ENCODE measurements at regions not wholly inside any gene's neighbourhood (a gene's known extent, or its start where the extent isn't known, plus 50 kb on each side); places are given as distances from the start of the nearest gene placed in this dataset.
"Not testable (repeated sequence)": the region's sequence is repeated elsewhere in the genome, so short reads cannot be mapped to it uniquely, and the experiment has no call there.

DNA sequence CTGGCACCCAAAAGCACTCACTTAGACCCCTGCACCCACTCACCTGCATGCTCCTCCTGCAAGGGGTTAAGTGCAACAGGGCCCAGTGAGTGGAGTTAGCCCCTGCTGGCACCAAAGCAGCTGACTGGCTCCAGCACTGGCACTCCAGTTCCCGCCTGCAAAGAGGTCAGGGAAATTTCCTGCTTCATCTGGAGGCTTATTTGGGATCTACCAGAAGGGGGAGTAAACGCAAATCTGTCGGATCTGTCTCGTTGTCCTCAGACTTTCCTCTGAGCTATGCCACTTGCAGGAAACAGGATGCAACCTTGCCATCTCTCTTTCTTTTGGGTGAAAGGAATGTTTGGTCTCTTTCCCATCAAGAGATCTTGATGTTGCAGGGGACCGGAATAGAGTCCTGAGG is 435.6 kb downstream of the PCDH10 start:
- no peak for DNase-seq
- ChIA-PET CTCF (no interaction called here), POLR2A (no interaction called here)
- no peaks in the 10 kb centered on the region for H3K9me3 Mint-ChIP-seq
- H3K27me3 Mint-ChIP-seq: no peaks in the 10 kb centered on the region
- H3K4me1 Mint-ChIP-seq: no peaks in the 10 kb centered on the region
- H3K4me3 Mint-ChIP-seq: no peak overlapping the region
- no peaks in the 10 kb centered on the region for H3K36me3 Mint-ChIP-seq (ENCODE audit: low read depth)
- H3K27ac Mint-ChIP-seq: no peak overlapping the region

DNA sequence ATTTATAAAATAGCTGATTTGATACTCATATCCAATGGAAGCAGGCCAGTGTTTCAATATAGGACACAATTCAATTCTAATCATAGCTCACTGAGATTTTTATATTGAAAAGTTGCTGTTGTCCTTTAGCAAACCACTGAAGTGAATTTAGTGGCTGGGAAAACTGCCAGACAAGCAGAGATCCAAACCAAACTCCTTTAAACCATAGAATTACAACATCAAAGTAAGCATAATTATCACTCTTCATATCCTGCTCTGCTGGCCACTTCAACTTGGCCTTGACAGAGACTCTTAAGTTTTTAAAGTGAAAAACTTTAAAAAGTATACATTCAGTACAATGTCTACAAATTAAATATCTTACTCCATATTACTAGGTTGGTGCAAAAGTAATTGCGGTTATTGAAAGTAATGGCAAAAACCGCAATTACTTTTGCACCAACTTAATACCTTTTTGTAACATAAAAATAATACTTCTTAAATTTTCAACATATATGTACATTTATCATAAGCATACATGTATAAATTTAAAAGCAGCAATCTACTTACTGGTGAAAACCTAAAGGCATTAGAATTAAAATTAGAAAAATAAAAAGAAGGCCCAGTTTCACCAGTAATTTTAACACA is 433.0 kb downstream of the PCDH10 start:
- ChIA-PET CTCF (no interaction called here), POLR2A (no interaction called here)
- H3K36me3 Mint-ChIP-seq (ENCODE audit: low read depth): no peaks in the 10 kb centered on the region
- H3K4me3 Mint-ChIP-seq: no peak overlapping the region
- H3K4me1 Mint-ChIP-seq: no peaks in the 10 kb centered on the region
- H3K27me3 Mint-ChIP-seq: no peaks in the 10 kb centered on the region
- no peak overlapping the region for H3K27ac Mint-ChIP-seq
- DNase-seq: no peak
- H3K9me3 Mint-ChIP-seq: no peaks in the 10 kb centered on the region

- Mint-ChIP-seq H3K27ac (no peak overlapping the region), H3K4me1 (no peaks in the 10 kb centered on the region), H3K4me3 (no peak overlapping the region), H3K36me3 (ENCODE audit: low read depth) (no peaks in the 10 kb centered on the region), H3K27me3 (no peaks in the 10 kb centered on the region), H3K9me3 (peaks cover 3% of the 10 kb centered on the region)
- ChIA-PET POLR2A (no interaction called here), CTCF (no interaction called here)
- DNase-seq: no peak
Observed at GRCh38 chr4:133574248-133574647, 425.2 kb downstream of the PCDH10 start.

DNA sequence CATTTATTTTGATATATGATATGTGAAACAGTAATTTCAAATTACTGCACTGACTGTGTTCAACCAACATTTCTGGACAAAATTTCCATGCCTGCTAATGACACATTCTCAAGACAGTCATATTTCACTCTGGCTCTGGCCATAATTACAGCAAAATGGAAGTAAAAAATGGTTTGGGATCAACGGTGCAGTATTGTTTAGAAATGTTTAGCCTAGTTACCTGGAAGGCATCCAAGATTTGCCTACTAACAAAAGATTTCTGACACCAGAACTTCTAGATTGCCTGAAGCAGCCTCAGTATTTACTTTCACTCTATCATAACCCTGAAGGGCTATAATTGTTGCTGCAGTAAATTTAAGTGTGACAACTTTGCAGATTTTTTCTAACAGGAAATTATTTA is 416.3 kb downstream of the PCDH10 start:
- POLR2A ChIA-PET: no interaction called here

DNA sequence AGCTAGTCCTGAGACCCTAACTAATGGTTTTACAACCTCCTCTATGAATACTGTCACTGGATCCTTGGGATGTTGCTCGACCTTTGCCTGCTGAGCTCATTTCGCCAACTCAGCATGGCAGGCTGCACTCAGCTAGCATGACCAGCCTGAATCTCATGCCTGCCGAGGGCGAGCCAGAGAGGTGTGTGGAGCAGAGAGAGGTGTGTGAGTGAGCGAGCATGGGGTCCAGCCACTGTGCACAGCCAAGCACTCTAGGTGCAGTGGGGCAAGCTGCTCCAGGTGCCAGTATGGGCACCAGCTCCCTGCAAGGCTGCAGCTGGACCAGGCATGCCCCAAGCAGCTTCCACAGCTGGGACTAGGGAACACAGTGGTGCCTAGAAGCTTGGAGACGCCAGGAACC is 410.9 kb downstream of the PCDH10 start:
- ChIA-PET CTCF (no interaction called here), POLR2A (no interaction called here)
- Mint-ChIP-seq H3K4me1 (no peaks in the 10 kb centered on the region), H3K9me3 (no peaks in the 10 kb centered on the region), H3K36me3 (ENCODE audit: low read depth) (no peaks in the 10 kb centered on the region), H3K27me3 (no peaks in the 10 kb centered on the region), H3K27ac (no peak overlapping the region), H3K4me3 (no peak overlapping the region)
- no peak for DNase-seq

More for the DNA sequence above, 416.3 kb downstream of the PCDH10 start:
- H3K9me3 Mint-ChIP-seq: no peaks in the 10 kb centered on the region
- CTCF ChIA-PET: no interaction called here
- DNase-seq: no peak
- no peak overlapping the region for H3K4me3 Mint-ChIP-seq
- H3K4me1 Mint-ChIP-seq: no peaks in the 10 kb centered on the region
- no peaks in the 10 kb centered on the region for H3K36me3 Mint-ChIP-seq (ENCODE audit: low read depth)
- no peaks in the 10 kb centered on the region for H3K27me3 Mint-ChIP-seq
- no peak overlapping the region for H3K27ac Mint-ChIP-seq

DNA sequence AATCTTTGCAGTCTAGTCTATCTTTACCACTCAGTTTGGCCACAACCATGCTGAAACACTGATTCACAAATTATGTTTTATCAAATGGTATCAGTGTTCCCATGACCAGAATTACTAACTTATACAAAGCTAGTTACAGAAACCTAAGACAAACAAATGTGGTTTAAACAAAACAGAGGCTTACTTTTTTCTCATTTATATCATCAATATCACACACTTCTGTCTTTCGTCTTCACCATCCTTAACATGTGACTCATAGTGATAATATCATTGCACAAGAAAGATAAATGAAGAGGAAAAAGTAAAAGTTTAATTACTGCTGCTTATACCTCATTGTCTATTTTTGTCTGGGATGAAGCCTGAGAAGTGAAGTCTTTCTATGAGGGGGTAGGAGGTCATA is 406.6 kb downstream of the PCDH10 start:
- POLR2A ChIA-PET: no interaction called here
- no peaks in the 10 kb centered on the region for H3K36me3 Mint-ChIP-seq (ENCODE audit: low read depth)

GRCh38 chr4:133550436-133550835 is 401.3 kb downstream of the PCDH10 start:
- ChIA-PET CTCF (no interaction called here), POLR2A (no interaction called here)
- Mint-ChIP-seq H3K36me3 (ENCODE audit: low read depth) (no peaks in the 10 kb centered on the region), H3K27ac (no peak overlapping the region), H3K4me1 (no peaks in the 10 kb centered on the region), H3K4me3 (no peak overlapping the region), H3K27me3 (no peaks in the 10 kb centered on the region), H3K9me3 (no peaks in the 10 kb centered on the region)
- DNase-seq: no peak

More for the DNA sequence above, 406.6 kb downstream of the PCDH10 start:
- H3K27ac Mint-ChIP-seq: no peak overlapping the region
- no peak for DNase-seq
- CTCF ChIA-PET: no interaction called here
- H3K27me3 Mint-ChIP-seq: no peaks in the 10 kb centered on the region
- H3K4me3 Mint-ChIP-seq: no peak overlapping the region
- H3K4me1 Mint-ChIP-seq: no peaks in the 10 kb centered on the region
- H3K9me3 Mint-ChIP-seq: no peaks in the 10 kb centered on the region

DNA sequence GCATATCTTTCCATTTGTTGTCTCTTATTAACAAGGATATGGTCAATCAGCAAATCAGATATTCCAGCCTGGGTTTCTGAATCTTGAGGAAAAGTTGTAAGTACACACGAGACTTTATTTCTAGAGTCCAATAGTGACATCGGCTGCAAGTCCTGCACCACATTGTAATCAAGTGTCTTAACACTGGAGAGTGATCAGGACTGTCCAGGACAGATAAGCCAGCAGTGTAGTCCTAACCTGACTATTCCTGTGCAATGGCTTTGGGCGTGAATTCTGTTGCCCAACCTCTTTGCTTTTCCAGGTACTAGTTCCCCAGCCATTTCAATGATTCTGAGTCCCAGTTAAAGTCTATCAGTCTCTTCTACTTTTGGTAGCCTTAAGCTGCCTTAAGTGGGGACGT is 395.0 kb downstream of the PCDH10 start:
- DNase-seq: no peak
- Mint-ChIP-seq H3K27me3 (no peaks in the 10 kb centered on the region), H3K36me3 (ENCODE audit: low read depth) (no peaks in the 10 kb centered on the region), H3K27ac (no peak overlapping the region), H3K9me3 (no peaks in the 10 kb centered on the region), H3K4me1 (no peaks in the 10 kb centered on the region), H3K4me3 (no peak overlapping the region)
- ChIA-PET CTCF (no interaction called here), POLR2A (no interaction called here)

- CTCF ChIA-PET: no interaction called here
- no peak for DNase-seq
- Mint-ChIP-seq H3K36me3 (ENCODE audit: low read depth) (no peaks in the 10 kb centered on the region), H3K27me3 (no peaks in the 10 kb centered on the region), H3K9me3 (no peaks in the 10 kb centered on the region), H3K4me3 (no peak overlapping the region), H3K27ac (no peak overlapping the region), H3K4me1 (no peaks in the 10 kb centered on the region)
- POLR2A ChIA-PET: no interaction called here
Observed at GRCh38 chr4:133537780-133538281, 388.7 kb downstream of the PCDH10 start.

DNA sequence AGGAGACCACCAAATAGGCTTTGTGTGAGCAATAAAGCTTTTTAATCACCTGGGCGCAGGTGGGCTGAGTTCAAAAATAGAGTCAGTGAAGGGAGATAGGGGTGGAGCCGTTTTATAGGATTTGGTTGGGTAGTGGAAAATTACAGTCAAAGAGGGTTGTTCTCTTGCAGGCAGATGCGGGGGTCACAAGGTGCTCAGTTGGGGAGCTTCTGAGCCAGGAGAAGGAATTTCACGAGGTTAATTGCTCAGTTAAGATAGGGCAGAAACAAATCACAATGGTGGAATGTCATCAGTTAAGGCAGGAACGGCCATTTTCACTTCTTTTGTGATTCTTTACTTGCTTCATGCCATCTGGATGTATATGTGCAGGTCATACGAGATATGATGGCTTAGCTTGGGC is 385.1 kb downstream of the PCDH10 start:
- H3K36me3 Mint-ChIP-seq (ENCODE audit: low read depth); H3K27ac Mint-ChIP-seq; H3K4me1 Mint-ChIP-seq; DNase-seq; H3K4me3 Mint-ChIP-seq; H3K27me3 Mint-ChIP-seq; H3K9me3 Mint-ChIP-seq; POLR2A ChIA-PET; CTCF ChIA-PET: not testable (repeated sequence)

DNA sequence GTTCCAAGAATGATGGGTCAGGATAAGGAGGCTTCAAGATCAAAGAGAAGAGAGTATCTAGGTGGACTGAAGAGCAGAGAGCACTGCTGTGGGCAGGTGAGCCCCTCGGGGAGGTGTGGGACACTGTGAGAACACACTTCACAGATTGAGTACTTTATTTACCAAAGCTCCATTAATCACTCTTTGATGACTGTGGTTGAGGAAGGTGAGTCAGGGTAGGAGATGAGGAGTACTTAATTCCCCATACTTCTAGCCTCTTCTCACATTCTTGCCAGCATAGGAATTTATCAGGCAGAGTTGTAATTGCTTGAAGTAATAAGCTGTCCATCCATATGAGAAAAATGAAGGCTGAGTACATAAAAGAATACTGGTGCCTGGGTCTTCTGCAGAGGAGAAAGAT is 375.3 kb downstream of the PCDH10 start:
- no peak overlapping the region for H3K27ac Mint-ChIP-seq
- DNase-seq: no peak
- no peaks in the 10 kb centered on the region for H3K4me1 Mint-ChIP-seq
- no peaks in the 10 kb centered on the region for H3K9me3 Mint-ChIP-seq
- H3K27me3 Mint-ChIP-seq: no peaks in the 10 kb centered on the region
- H3K36me3 Mint-ChIP-seq (ENCODE audit: low read depth): no peaks in the 10 kb centered on the region
- CTCF ChIA-PET: no interaction called here
- no peak overlapping the region for H3K4me3 Mint-ChIP-seq
- POLR2A ChIA-PET: no interaction called here

DNA sequence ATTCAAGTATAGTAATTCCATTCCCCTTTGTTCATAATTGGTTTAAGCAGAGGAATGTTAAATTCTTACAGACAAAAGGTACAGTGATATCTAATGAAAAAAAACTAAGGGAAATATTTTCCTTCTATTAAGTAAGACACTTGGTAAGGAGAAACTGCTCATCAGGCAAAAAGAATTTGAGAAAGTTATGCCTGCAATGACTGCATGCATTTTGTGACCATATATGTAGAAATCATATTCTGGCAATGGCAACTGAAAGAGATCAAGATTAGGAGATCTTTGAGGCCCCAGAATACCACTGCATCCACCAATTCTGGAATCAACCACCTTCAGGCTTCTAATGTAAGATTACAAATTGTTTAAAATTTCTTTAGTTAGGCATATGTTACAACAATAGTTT is 364.8 kb downstream of the PCDH10 start:
- no peak for DNase-seq
- Mint-ChIP-seq H3K4me3 (no peak overlapping the region), H3K36me3 (ENCODE audit: low read depth) (no peaks in the 10 kb centered on the region), H3K27ac (no peak overlapping the region), H3K4me1 (no peaks in the 10 kb centered on the region), H3K9me3 (peaks cover 5% of the 10 kb centered on the region), H3K27me3 (no peaks in the 10 kb centered on the region)
- ChIA-PET POLR2A (no interaction called here), CTCF (no interaction called here)

DNA sequence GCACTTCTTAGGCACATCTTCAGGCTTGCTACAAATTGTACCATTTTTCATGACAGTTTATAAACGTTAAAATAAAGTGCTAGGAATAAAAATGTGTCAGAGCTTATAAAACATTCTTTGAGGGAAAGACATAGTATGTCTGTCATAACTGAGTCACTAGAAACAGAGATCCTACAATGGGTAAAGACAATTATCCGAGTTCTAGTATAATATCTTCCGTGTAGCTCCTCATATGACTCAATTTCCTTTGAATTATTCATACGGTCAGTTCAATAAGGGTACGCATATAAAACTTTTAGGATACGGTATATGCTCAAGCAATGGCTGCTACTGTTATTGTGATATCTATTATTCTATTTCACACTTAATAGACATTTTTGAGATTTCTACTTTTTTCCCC is 349.1 kb downstream of the PCDH10 start:
- H3K9me3 Mint-ChIP-seq: no peaks in the 10 kb centered on the region
- no peaks in the 10 kb centered on the region for H3K27me3 Mint-ChIP-seq
- ChIA-PET POLR2A (no interaction called here), CTCF (no interaction called here)
- no peak for DNase-seq
- no peak overlapping the region for H3K4me3 Mint-ChIP-seq
- H3K4me1 Mint-ChIP-seq: no peaks in the 10 kb centered on the region
- H3K36me3 Mint-ChIP-seq (ENCODE audit: low read depth): no peaks in the 10 kb centered on the region
- no peak overlapping the region for H3K27ac Mint-ChIP-seq

DNA sequence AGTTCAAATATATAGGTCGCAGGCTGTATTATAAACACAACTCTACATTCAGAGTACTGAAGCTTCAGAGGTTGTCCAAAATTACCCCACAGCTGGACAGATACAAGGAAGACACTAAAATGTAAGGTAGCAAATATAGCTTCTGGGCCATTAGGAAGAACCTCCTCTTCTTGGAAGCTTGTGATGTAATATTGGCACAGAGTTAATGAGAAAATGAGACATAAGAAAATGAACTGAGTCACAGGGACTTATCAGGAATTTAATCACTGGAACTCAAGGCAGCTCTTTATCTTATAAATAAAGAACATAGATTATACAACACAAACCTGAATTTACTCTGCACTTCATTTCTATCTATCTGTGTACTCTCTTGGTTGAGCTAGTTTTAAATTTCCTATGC is 344.7 kb downstream of the PCDH10 start:
- no peak for DNase-seq
- ChIA-PET POLR2A (no interaction called here), CTCF (no interaction called here)
- Mint-ChIP-seq H3K4me1 (no peaks in the 10 kb centered on the region), H3K27ac (no peak overlapping the region), H3K9me3 (no peaks in the 10 kb centered on the region), H3K36me3 (ENCODE audit: low read depth) (no peaks in the 10 kb centered on the region), H3K4me3 (no peak overlapping the region), H3K27me3 (no peaks in the 10 kb centered on the region)
